GM12873 (cell line): ENCODE measurements at regions not wholly inside any gene's neighbourhood (a gene's known extent, or its start where the extent isn't known, plus 50 kb on each side); places are given as distances from the start of the nearest gene placed in this dataset.

Experiments used
- TF ChIP-seq, protein P1 (sequence below): IDR thresholded peaks from 2 replicates; pipeline ENCODE4 v1.5.1; 2012; ENCODE audit warnings: low read depth, mild to moderate bottlenecking, moderate library complexity, low read length, control low read depth; ENCODE audit not compliant: insufficient read depth; ENCODE audit errors: missing control alignments

GRCh38 chr9:121574774-121575519, 75.3 kb upstream of the GGTA1 start:
- TF ChIP-seq, protein P1, sequence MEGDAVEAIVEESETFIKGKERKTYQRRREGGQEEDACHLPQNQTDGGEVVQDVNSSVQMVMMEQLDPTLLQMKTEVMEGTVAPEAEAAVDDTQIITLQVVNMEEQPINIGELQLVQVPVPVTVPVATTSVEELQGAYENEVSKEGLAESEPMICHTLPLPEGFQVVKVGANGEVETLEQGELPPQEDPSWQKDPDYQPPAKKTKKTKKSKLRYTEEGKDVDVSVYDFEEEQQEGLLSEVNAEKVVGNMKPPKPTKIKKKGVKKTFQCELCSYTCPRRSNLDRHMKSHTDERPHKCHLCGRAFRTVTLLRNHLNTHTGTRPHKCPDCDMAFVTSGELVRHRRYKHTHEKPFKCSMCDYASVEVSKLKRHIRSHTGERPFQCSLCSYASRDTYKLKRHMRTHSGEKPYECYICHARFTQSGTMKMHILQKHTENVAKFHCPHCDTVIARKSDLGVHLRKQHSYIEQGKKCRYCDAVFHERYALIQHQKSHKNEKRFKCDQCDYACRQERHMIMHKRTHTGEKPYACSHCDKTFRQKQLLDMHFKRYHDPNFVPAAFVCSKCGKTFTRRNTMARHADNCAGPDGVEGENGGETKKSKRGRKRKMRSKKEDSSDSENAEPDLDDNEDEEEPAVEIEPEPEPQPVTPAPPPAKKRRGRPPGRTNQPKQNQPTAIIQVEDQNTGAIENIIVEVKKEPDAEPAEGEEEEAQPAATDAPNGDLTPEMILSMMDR: no peak

GRCh38 chr9:121576281-121577075, 75.0 kb upstream of the DAB2IP start:
- TF ChIP-seq, protein P1: no peak

- TF ChIP-seq, protein P1: no peak
Observed at GRCh38 chr9:121577166-121577565, 74.3 kb upstream of the DAB2IP start.

GRCh38 chr9:121577572-121577971, 73.9 kb upstream of the DAB2IP start:
- TF ChIP-seq, protein P1: no peak

GRCh38 chr9:121581786-121582600, 69.4 kb upstream of the DAB2IP start:
- TF ChIP-seq, protein P1: no peak

DNA sequence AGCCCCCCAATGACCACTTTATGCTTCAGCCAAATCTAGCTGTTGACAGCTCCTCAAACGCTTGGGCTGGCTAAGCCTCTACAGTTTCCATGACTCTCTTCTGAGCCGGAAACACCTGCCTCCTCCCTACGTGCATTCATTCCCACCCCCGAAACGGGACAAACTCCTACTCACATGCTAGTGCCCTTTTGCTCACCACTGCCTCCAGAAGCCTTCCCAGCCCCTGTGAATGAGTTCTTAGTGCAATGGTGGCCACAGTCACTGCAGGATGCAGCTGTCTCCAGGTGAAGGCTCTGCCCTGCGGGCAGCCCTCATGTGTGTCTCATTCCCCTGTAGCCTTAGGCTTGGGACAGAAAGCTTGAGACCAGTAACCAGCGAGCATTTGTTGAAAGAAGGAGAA, 68.8 kb upstream of the DAB2IP start:
- TF ChIP-seq, protein P1: no peak

GRCh38 chr9:121584421-121584820, 67.0 kb upstream of the DAB2IP start:
- TF ChIP-seq, protein P1: no peak
